Sigmoid colon (tissue), 4 donors: ENCODE measurements at regions not wholly inside any gene's neighbourhood (a gene's known extent, or its start where the extent isn't known, plus 50 kb on each side); places are given as distances from the start of the nearest gene placed in this dataset.

Source experiments
- CTCF ChIP-seq, 4 experiments: fragments of 450-650 bp in 3 of 4; fragments of 200-600 bp in 1 of 4; IDR thresholded peaks; one replicate each; pipeline ENCODE4 v1.5.1; 2016 to 2019; ENCODE audit warnings: antibody characterized with exemption in 4 of 4, mild to moderate bottlenecking in 3 of 4, moderate library complexity in 2 of 4
- EP300 ChIP-seq, 4 donors: sonication (generic); formaldehyde crosslinking; IDR thresholded peaks; one replicate each; pipeline ENCODE4 v1.6.1; 2017; ENCODE audit warnings: antibody characterized with exemption in 4 of 4
- POLR2A ChIP-seq, 2 donors: fragments of 450-650 bp; IDR thresholded peaks; one replicate each; pipeline ENCODE4 v1.6.1; 2016; ENCODE audit warnings: antibody characterized with exemption in 2 of 2, mild to moderate bottlenecking in 2 of 2, moderate library complexity in 2 of 2
- POLR2AphosphoS5 ChIP-seq, 4 donors: sonication (generic); formaldehyde crosslinking; IDR thresholded peaks; one replicate each; pipeline ENCODE4 v1.6.1; 2017; ENCODE audit warnings: antibody characterized with exemption in 4 of 4

- TF ChIP-seq CTCF (IDR thresholded peaks at IDR 0.05) (no peak), POLR2A (IDR thresholded peaks at IDR 0.05) (no peak), EP300 (IDR thresholded peaks at IDR 0.05) (no peak), POLR2AphosphoS5 (IDR thresholded peaks at IDR 0.05) (no peak)
These were observed 436.9 kb downstream of the HTR1B start for GRCh38 chr6:77026341-77026740.
